HG03460 (cell line): ENCODE measurements at regions not wholly inside any gene's neighbourhood (a gene's known extent, or its start where the extent isn't known, plus 50 kb on each side); places are given as distances from the start of the nearest gene placed in this dataset.

Experiments
- ATAC-seq: cut with Tn5 transposase; IDR thresholded peaks from one replicate; pipeline ENCODE4 v1.9.1; 2021; ENCODE audit not compliant: unreplicated experiment

GRCh38 chr9:115169003-115169402, 51.0 kb upstream of the TNC start:
- no peak for ATAC-seq

- ATAC-seq: no peak
These were observed 52.6 kb upstream of the TNC start for GRCh38 chr9:115170358-115171073.

GRCh38 chr9:115171921-115172388, 54.0 kb upstream of the TNC start:
- ATAC-seq: no peak

- no peak for ATAC-seq
These were observed 64.3 kb upstream of the TNC start for GRCh38 chr9:115182264-115182663.

- no peak for ATAC-seq
These were observed 65.5 kb upstream of the TNC start for GRCh38 chr9:115183436-115183835.

- no peak for ATAC-seq
These were observed 71.7 kb upstream of the TNC start for GRCh38 chr9:115189686-115190085.

- ATAC-seq: no peak
These were observed 73.7 kb upstream of the TNC start for GRCh38 chr9:115191667-115192066.

GRCh38 chr9:115192280-115192679, 74.3 kb upstream of the TNC start:
- ATAC-seq: no peak

- ATAC-seq: peak; percentile 70
These were observed 75.0 kb upstream of the TNC start for GRCh38 chr9:115192835-115193525.

- no peak for ATAC-seq
These were observed 75.8 kb upstream of the TNC start for GRCh38 chr9:115193777-115194176.

GRCh38 chr9:115194216-115194615, 76.3 kb upstream of the TNC start:
- no peak for ATAC-seq

GRCh38 chr9:115195912-115196311, 78.0 kb upstream of the TNC start:
- ATAC-seq: no peak

GRCh38 chr9:115196919-115197318, 79.0 kb upstream of the TNC start:
- no peak for ATAC-seq

- ATAC-seq: no peak
These were observed 80.0 kb upstream of the TNC start for GRCh38 chr9:115198001-115198400.

- ATAC-seq: no peak
These were observed 83.0 kb upstream of the TNC start for GRCh38 chr9:115200711-115201505.

- no peak for ATAC-seq
These were observed 84.2 kb upstream of the TNC start for GRCh38 chr9:115202181-115202580.

GRCh38 chr9:115202960-115203751, 85.2 kb upstream of the TNC start:
- no peak for ATAC-seq

GRCh38 chr9:115204904-115205453, 87.0 kb upstream of the TNC start:
- peak; percentile 50 for ATAC-seq

GRCh38 chr9:115207003-115207836, 89.3 kb upstream of the TNC start:
- peak; percentile 50 for ATAC-seq

- ATAC-seq: no peak
These were observed 90.5 kb upstream of the TNC start for GRCh38 chr9:115208501-115208900.
